ENCODE measurements at regions not wholly inside any gene's neighbourhood (a gene's known extent, or its start where the extent isn't known, plus 50 kb on each side); places are given as distances from the start of the nearest gene placed in this dataset.

GRCh38 chrX:94041881-94042280, 367.9 kb downstream of the FAM133A start:
- Histone ChIP-seq H3K27me3 (no peaks in the 10 kb centered on the region), H3K9me3 (no peaks in the 10 kb centered on the region), H3K36me3 (no peaks in the 10 kb centered on the region), H3K4me3 (no peak overlapping the region)
- no peak for DNase-seq

GRCh38 chrX:94045724-94046123, 371.7 kb downstream of the FAM133A start:
- Histone ChIP-seq H3K27me3 (no peaks in the 10 kb centered on the region), H3K36me3 (no peaks in the 10 kb centered on the region), H3K4me3 (no peak overlapping the region), H3K9me3 (no peaks in the 10 kb centered on the region)
- no peak for DNase-seq

- Histone ChIP-seq H3K36me3 (no peaks in the 10 kb centered on the region), H3K9me3 (no peaks in the 10 kb centered on the region), H3K27me3 (no peaks in the 10 kb centered on the region), H3K4me3 (no peak overlapping the region)
- no peak for DNase-seq
Measured at GRCh38 chrX:94051926-94052325, 377.9 kb downstream of the FAM133A start.

GRCh38 chrX:94053575-94053974, 379.6 kb downstream of the FAM133A start:
- Histone ChIP-seq H3K36me3 (no peaks in the 10 kb centered on the region), H3K9me3 (no peaks in the 10 kb centered on the region), H3K27me3 (no peaks in the 10 kb centered on the region), H3K4me3 (no peak overlapping the region)
- no peak for DNase-seq

- Histone ChIP-seq H3K36me3 (no peaks in the 10 kb centered on the region), H3K27me3 (no peaks in the 10 kb centered on the region), H3K4me3 (no peak overlapping the region), H3K9me3 (no peaks in the 10 kb centered on the region)
- DNase-seq = no peak
Measured at GRCh38 chrX:94057385-94057784, 383.4 kb downstream of the FAM133A start.

GRCh38 chrX:94058728-94059382, 384.8 kb downstream of the FAM133A start:
- no peak overlapping the region for H3K4me3 ChIP-seq
- peak; percentile 1 for DNase-seq
- no peaks in the 10 kb centered on the region for H3K36me3 ChIP-seq
- no peaks in the 10 kb centered on the region for H3K27me3 ChIP-seq
- H3K9me3 ChIP-seq = no peaks in the 10 kb centered on the region

GRCh38 chrX:94065091-94065490, 391.1 kb downstream of the FAM133A start:
- Histone ChIP-seq H3K36me3 (no peaks in the 10 kb centered on the region), H3K4me3 (no peak overlapping the region), H3K27me3 (no peaks in the 10 kb centered on the region), H3K9me3 (no peaks in the 10 kb centered on the region)
- DNase-seq = no peak

GRCh38 chrX:94089149-94089548, 415.1 kb downstream of the FAM133A start:
- Histone ChIP-seq H3K4me3 (no peak overlapping the region), H3K27me3 (no peaks in the 10 kb centered on the region), H3K9me3 (no peaks in the 10 kb centered on the region)

GRCh38 chrX:94097868-94098267, 423.9 kb downstream of the FAM133A start:
- DNase-seq = no peak
- Histone ChIP-seq H3K27me3 (no peaks in the 10 kb centered on the region), H3K9me3 (no peaks in the 10 kb centered on the region), H3K4me3 (no peak overlapping the region), H3K36me3 (no peaks in the 10 kb centered on the region)

More at GRCh38 chrX:94089149-94089548, 415.1 kb downstream of the FAM133A start:
- no peaks in the 10 kb centered on the region for H3K36me3 ChIP-seq
- no peak for DNase-seq

GRCh38 chrX:94107981-94108380, 434.0 kb downstream of the FAM133A start:
- DNase-seq = no peak
- H3K9me3 ChIP-seq = no peaks in the 10 kb centered on the region
- no peak overlapping the region for H3K4me3 ChIP-seq
- no peaks in the 10 kb centered on the region for H3K36me3 ChIP-seq
- no peaks in the 10 kb centered on the region for H3K27me3 ChIP-seq

- Histone ChIP-seq H3K9me3 (no peaks in the 10 kb centered on the region), H3K36me3 (no peaks in the 10 kb centered on the region), H3K27me3 (no peaks in the 10 kb centered on the region), H3K4me3 (no peak overlapping the region)
- DNase-seq = no peak
Measured at GRCh38 chrX:94114362-94114761, 440.4 kb downstream of the FAM133A start.

GRCh38 chrX:94121799-94122198, 447.8 kb downstream of the FAM133A start:
- H3K9me3 ChIP-seq = no peaks in the 10 kb centered on the region
- no peak for DNase-seq
- no peaks in the 10 kb centered on the region for H3K27me3 ChIP-seq
- no peak overlapping the region for H3K4me3 ChIP-seq
- H3K36me3 ChIP-seq = no peaks in the 10 kb centered on the region

GRCh38 chrX:94123062-94123461, 449.1 kb downstream of the FAM133A start:
- no peaks in the 10 kb centered on the region for H3K9me3 ChIP-seq
- no peak overlapping the region for H3K4me3 ChIP-seq
- no peaks in the 10 kb centered on the region for H3K36me3 ChIP-seq
- DNase-seq = no peak
- H3K27me3 ChIP-seq = no peaks in the 10 kb centered on the region

- H3K27me3 ChIP-seq = no peaks in the 10 kb centered on the region
- H3K4me3 ChIP-seq = no peak overlapping the region
- no peaks in the 10 kb centered on the region for H3K9me3 ChIP-seq
- H3K36me3 ChIP-seq = no peaks in the 10 kb centered on the region
- no peak for DNase-seq
Measured at GRCh38 chrX:94162971-94163370, 489.0 kb downstream of the FAM133A start.

GRCh38 chrX:94178145-94178788, 504.3 kb downstream of the FAM133A start:
- no peak overlapping the region for H3K4me3 ChIP-seq
- no peak for DNase-seq
- H3K27me3 ChIP-seq = no peaks in the 10 kb centered on the region
- H3K36me3 ChIP-seq = no peaks in the 10 kb centered on the region
- no peaks in the 10 kb centered on the region for H3K9me3 ChIP-seq

- no peak for DNase-seq
- no peaks in the 10 kb centered on the region for H3K9me3 ChIP-seq
Measured at GRCh38 chrX:94204524-94204923, 530.5 kb downstream of the FAM133A start.

GRCh38 chrX:94216738-94217137, 542.7 kb downstream of the FAM133A start:
- DNase-seq = no peak
- no peaks in the 10 kb centered on the region for H3K27me3 ChIP-seq
- H3K36me3 ChIP-seq = no peaks in the 10 kb centered on the region
- H3K4me3 ChIP-seq = no peak overlapping the region
- H3K9me3 ChIP-seq = no peaks in the 10 kb centered on the region

More at GRCh38 chrX:94204524-94204923, 530.5 kb downstream of the FAM133A start:
- Histone ChIP-seq H3K36me3 (no peaks in the 10 kb centered on the region), H3K27me3 (no peaks in the 10 kb centered on the region), H3K4me3 (no peak overlapping the region)

- H3K9me3 ChIP-seq = no peaks in the 10 kb centered on the region
- H3K27me3 ChIP-seq = no peaks in the 10 kb centered on the region
- H3K4me3 ChIP-seq = no peak overlapping the region
- DNase-seq = no peak
- no peaks in the 10 kb centered on the region for H3K36me3 ChIP-seq
Measured at GRCh38 chrX:94252211-94252610, 578.2 kb downstream of the FAM133A start.
